Smooth muscle cell (in vitro differentiated cells): ENCODE measurements at regions not wholly inside any gene's neighbourhood (a gene's known extent, or its start where the extent isn't known, plus 50 kb on each side); places are given as distances from the start of the nearest gene placed in this dataset.
"Not testable (repeated sequence)": the region's sequence is repeated elsewhere in the genome, so short reads cannot be mapped to it uniquely, and the experiment has no call there.

Source experiments
- DNase-seq: peaks from one replicate; lab custom pipeline; 2025; ENCODE audit not compliant: unreplicated experiment; lab: John Stamatoyannopoulos, UW
- H2AFZ ChIP-seq: fragments of 200-600 bp; sonication (generic); 2 replicates; pipeline ENCODE4 v1.6.0; 2016; ENCODE audit warnings: antibody characterized with exemption, low read depth, mild to moderate bottlenecking
- H3F3A ChIP-seq: fragments of 200-600 bp; sonication (generic); 2 replicates; pipeline ENCODE4 v1.6.0; 2017; ENCODE audit warnings: antibody characterized with exemption, low read depth
- H3K27ac ChIP-seq: fragments of 200-600 bp; sonication (generic); 2 replicates; pipeline ENCODE4 v1.5.1; 2016; ENCODE audit warnings: low read depth, mild to moderate bottlenecking
- H3K27me3 ChIP-seq: fragments of 200-600 bp; sonication (generic); 2 replicates; pipeline ENCODE4 v1.6.1; 2016; ENCODE audit warnings: low read depth, mild to moderate bottlenecking
- H3K36me3 ChIP-seq: fragments of 200-600 bp; sonication (generic); 2 replicates; pipeline ENCODE4 v1.5.1; 2016; ENCODE audit warnings: low read depth
- H3K4me1 ChIP-seq: fragments of 200-600 bp; sonication (generic); 2 replicates; pipeline ENCODE4 v1.5.1; 2016; ENCODE audit warnings: low read depth
- H3K4me2 ChIP-seq: fragments of 200-600 bp; sonication (generic); 2 replicates; pipeline ENCODE4 v1.6.0; 2016; ENCODE audit warnings: mild to moderate bottlenecking
- H3K4me3 ChIP-seq: fragments of 200-600 bp; sonication (generic); 2 replicates; pipeline ENCODE4 v1.5.1; 2016; ENCODE audit warnings: mild to moderate bottlenecking
- H3K79me2 ChIP-seq: fragments of 200-600 bp; sonication (generic); 2 replicates; pipeline ENCODE4 v1.6.0; 2016; ENCODE audit warnings: low read depth, mild to moderate bottlenecking
- H3K9ac ChIP-seq: fragments of 200-600 bp; sonication (generic); 2 replicates; pipeline ENCODE4 v1.6.0; 2016; ENCODE audit warnings: low read depth
- H3K9me3 ChIP-seq: fragments of 200-600 bp; sonication (generic); replicated peaks from 2 replicates; pipeline ENCODE4 v1.5.1; 2016; ENCODE audit warnings: low read depth
- H4K20me1 ChIP-seq: fragments of 200-600 bp; sonication (generic); 2 replicates; pipeline ENCODE4 v1.6.0; 2016; ENCODE audit warnings: low read depth
- WGBS: methylation state at CpG from one replicate; pipeline ENCODE4 v1.1.7; 2016; ENCODE audit warnings: low lambda C conversion rate; 5-methylcytosine and 5-hydroxymethylcytosine counted together
- TF ChIP-seq, protein P1 (sequence below): fragments of 200-600 bp; sonication (generic); IDR thresholded peaks from 2 replicates; pipeline ENCODE4 v1.5.1; 2017; ENCODE audit warnings: borderline replicate concordance, mild to moderate bottlenecking, antibody characterized with exemption; ENCODE audit not compliant: insufficient read depth, poor library complexity, severe bottlenecking

DNA sequence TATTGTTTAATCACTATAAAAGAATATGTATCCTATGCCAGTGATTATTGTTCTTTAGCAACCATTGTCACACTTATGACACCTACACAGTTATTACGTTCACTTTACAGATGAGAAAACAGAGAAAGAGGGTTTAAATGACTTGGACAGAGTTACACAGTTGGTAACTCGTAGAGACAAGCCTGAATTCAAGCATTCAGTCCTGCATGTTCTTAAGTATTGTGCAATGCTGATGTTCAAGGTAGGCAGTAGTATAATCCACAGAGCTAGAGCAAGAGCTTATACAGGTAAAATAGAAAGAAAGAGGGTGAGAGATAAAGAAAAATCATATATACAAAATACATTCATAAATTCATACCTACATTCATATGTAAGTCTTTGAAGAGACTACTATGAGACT, 249.8 kb upstream of the ANXA10 start:
- no peaks in the 10 kb centered on the region for H4K20me1 ChIP-seq
- no peaks in the 10 kb centered on the region for H3F3A ChIP-seq
- H3K4me1 ChIP-seq = no peaks in the 10 kb centered on the region
- H3K27ac ChIP-seq = no peak overlapping the region
- no peaks in the 10 kb centered on the region for H3K27me3 ChIP-seq
- no peak overlapping the region for H3K4me2 ChIP-seq
- no peaks in the 10 kb centered on the region for H3K36me3 ChIP-seq
- H2AFZ ChIP-seq = no peak overlapping the region
- TF ChIP-seq, protein P1, sequence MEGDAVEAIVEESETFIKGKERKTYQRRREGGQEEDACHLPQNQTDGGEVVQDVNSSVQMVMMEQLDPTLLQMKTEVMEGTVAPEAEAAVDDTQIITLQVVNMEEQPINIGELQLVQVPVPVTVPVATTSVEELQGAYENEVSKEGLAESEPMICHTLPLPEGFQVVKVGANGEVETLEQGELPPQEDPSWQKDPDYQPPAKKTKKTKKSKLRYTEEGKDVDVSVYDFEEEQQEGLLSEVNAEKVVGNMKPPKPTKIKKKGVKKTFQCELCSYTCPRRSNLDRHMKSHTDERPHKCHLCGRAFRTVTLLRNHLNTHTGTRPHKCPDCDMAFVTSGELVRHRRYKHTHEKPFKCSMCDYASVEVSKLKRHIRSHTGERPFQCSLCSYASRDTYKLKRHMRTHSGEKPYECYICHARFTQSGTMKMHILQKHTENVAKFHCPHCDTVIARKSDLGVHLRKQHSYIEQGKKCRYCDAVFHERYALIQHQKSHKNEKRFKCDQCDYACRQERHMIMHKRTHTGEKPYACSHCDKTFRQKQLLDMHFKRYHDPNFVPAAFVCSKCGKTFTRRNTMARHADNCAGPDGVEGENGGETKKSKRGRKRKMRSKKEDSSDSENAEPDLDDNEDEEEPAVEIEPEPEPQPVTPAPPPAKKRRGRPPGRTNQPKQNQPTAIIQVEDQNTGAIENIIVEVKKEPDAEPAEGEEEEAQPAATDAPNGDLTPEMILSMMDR = no peak
- 85% methylated on average over 2 of the region's 2 CpGs for WGBS
- no peak overlapping the region for H3K9ac ChIP-seq
- DNase-seq = no peak
- no peaks in the 10 kb centered on the region for H3K9me3 ChIP-seq
- H3K4me3 ChIP-seq = no peak overlapping the region
- H3K79me2 ChIP-seq = no peaks in the 10 kb centered on the region

DNA sequence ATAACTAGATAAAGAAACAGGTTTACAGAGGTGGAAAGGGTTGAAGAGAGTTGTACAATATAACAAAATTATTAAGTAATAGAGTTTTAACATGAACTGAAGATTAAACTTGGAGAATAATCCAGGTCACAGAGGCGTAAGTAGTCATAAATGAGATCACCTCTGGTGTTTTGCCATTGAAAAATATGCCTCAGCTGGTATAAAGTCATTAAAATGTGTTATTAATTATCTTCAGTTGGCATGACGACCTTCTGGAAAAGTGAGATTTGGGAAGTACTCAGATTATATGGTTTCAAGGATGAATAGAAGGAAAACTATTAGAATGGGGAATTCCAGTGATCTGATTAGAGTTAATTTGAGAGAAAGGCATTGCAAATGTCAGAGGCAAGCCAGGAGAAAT, 237.5 kb upstream of the ANXA10 start:
- H3K4me3 ChIP-seq = no peak overlapping the region
- no peak for DNase-seq
- H3K4me2 ChIP-seq = no peak overlapping the region
- H2AFZ ChIP-seq = no peak overlapping the region
- H3K9me3 ChIP-seq = no peaks in the 10 kb centered on the region
- TF ChIP-seq, protein P1 = no peak
- 84% methylated on average over 2 of the region's 2 CpGs for WGBS
- no peak overlapping the region for H3K27ac ChIP-seq
- no peaks in the 10 kb centered on the region for H3K27me3 ChIP-seq
- no peaks in the 10 kb centered on the region for H3K36me3 ChIP-seq
- no peaks in the 10 kb centered on the region for H4K20me1 ChIP-seq
- H3K4me1 ChIP-seq = no peaks in the 10 kb centered on the region
- no peaks in the 10 kb centered on the region for H3F3A ChIP-seq
- no peak overlapping the region for H3K9ac ChIP-seq
- H3K79me2 ChIP-seq = no peaks in the 10 kb centered on the region

DNA sequence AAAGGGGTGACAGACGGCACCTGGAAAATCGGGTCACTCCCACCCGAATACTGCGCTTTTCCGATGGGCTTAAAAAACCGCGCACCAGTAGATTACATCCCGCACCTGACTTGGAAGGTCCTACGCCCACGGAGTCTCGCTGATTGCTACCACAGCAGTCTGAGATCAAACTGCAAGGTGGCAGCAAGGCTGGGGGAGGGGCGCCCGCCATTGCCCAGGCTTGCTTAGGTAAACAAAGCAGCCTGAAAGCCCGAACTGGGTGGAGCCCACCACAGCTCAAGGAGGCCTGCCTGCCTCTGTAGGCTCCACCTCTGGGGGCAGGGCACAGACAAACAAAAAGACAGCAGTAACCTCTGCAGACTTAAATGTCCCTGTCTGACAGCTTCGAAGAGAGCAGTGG, 234.2 kb upstream of the ANXA10 start:
- not testable (repeated sequence) for DNase-seq, H3K4me3 ChIP-seq, H2AFZ ChIP-seq, H3K36me3 ChIP-seq, H3K27me3 ChIP-seq, H3K79me2 ChIP-seq, H3F3A ChIP-seq, H3K9ac ChIP-seq, H3K4me2 ChIP-seq, H3K27ac ChIP-seq, H3K4me1 ChIP-seq, H4K20me1 ChIP-seq, H3K9me3 ChIP-seq
- 87% methylated on average over 15 of the region's 15 CpGs for WGBS

DNA sequence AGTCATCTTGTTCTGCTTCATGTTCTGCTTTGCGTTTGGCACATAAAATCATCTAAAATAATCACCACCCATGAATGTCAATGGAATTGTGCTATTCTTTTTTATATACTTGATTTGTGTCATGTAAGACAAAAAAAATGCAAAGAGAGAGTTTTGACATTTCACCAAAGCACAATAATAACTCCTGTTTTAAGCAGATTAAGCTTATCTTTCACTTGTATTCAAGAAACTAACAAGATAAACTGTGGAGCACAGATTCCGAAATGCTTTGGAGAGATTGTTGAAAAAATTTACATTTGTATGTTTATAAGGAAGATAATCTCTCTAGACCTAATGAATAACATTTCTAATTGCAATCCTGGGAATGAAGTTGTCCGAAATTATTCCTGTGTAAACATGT, 225.1 kb upstream of the ANXA10 start:
- H3K27ac ChIP-seq = no peak overlapping the region

More for the DNA sequence above, 225.1 kb upstream of the ANXA10 start:
- H3K4me1 ChIP-seq = no peaks in the 10 kb centered on the region
- H3K36me3 ChIP-seq = no peaks in the 10 kb centered on the region
- no peak overlapping the region for H3K9ac ChIP-seq
- no peak overlapping the region for H3K4me2 ChIP-seq
- H3K9me3 ChIP-seq = no peaks in the 10 kb centered on the region
- no peaks in the 10 kb centered on the region for H3F3A ChIP-seq
- no peak overlapping the region for H3K4me3 ChIP-seq
- TF ChIP-seq, protein P1 = no peak
- H2AFZ ChIP-seq = no peak overlapping the region
- no peak for DNase-seq
- 83% methylated on average over 3 of the region's 3 CpGs for WGBS
- no peaks in the 10 kb centered on the region for H3K27me3 ChIP-seq
- no peaks in the 10 kb centered on the region for H4K20me1 ChIP-seq
- no peaks in the 10 kb centered on the region for H3K79me2 ChIP-seq
